ENCODE measurements at regions not wholly inside any gene's neighbourhood (a gene's known extent, or its start where the extent isn't known, plus 50 kb on each side); places are given as distances from the start of the nearest gene placed in this dataset.
"Not testable (repeated sequence)": the region's sequence is repeated elsewhere in the genome, so short reads cannot be mapped to it uniquely, and the experiment has no call there.

DNA sequence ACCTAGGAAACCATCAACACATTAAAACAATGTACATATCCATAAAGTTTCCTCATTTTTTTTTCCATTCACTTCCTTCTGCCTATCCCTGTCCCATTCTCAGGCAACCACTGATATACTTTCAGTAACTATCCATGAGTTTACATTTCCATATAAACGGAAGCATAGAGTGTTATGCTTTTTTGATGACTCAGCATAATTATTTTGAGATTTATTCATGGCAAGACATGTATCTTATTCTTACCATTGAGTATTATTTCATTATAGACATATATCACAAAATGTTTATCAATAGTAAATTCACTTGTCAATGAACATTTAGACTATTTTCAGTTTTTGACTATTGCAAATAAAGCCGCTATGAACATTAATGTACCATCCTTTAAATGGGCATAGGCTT is 1786.8 kb upstream of the ACO1 start:
- no peak for DNase-seq (ENCODE audit: low read depth in 4 of 4, low spot score in 3 of 4)

DNA sequence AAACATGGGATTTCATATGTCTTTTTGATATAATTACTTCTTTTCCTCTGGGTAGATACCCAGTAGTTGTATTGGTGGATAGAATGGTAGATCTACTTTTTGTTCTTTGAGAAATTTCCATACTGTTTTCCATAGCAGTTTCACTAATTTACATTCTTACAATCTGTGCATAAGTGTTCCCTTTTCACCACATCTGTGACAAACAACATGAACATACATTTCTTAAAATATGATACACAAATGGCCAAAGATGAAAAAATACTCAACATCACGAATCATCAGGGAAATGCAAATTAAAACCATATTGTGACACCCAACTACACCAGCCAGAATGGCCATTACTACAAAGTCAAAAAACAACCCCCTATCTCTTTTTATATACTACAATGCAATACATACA is 1778.5 kb upstream of the ACO1 start:
- DNase-seq (ENCODE audit: low read depth in 4 of 4, low spot score in 3 of 4): no peak

DNA sequence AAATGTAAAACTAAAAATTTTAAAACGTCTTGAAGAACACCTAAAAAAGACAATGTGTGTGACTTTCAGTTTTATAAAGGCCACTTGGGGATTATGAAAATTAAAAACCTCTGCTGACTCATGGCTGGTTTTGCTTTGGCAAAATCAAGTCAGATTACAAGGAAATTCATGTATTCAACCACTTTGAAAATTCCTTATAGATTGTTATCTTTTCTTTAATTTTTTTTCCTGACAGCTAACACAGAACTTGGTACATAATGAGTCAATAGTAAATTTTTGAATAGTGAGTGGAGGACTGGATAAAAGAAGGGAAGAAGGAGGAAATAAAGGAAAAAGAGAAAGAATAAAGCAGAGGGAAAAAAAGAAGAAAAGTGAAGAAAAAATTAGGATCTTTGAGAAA is 1774.7 kb upstream of the ACO1 start:
- no peak for DNase-seq (ENCODE audit: low read depth in 4 of 4, low spot score in 3 of 4)

DNA sequence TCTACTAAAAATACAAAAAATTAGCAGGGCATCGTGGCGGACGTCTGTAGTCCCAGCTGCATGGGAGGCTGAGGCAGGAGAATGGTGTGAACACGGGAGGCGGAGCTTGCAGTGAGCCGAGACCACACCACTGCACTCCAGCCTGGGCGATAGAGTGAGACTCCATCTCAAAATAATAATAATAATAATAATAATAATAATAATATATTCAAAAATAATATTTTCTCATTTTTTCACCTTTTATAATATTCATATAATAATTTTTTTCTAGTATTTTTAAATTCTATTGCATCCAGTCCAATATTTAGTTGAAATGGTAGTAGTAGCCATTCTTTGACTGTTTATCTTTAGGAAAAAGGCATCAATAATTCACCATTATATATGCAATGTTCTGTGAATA is 1767.7 kb upstream of the ACO1 start:
- not testable (repeated sequence) for DNase-seq (ENCODE audit: low read depth in 4 of 4, low spot score in 3 of 4)

DNA sequence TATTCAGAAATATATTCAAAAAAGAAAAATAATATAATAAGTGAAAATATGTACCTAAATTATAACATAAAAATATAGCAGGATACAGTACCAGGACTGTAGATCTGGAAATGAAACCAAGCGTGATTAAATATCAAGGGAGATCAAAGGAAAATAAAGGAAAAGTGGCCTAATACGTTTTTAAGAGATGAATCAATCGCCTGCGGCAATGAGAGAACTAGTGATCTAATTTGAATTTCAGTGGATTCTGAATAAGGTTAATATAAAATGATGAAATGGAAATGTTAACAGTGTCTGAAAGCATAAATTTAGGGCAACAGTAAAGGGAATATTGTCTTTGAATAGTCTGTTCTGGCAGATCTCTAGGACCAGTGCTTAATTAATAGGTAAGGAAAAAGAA is 1761.9 kb upstream of the ACO1 start:
- no peak for DNase-seq (ENCODE audit: low read depth in 4 of 4, low spot score in 3 of 4)

DNA sequence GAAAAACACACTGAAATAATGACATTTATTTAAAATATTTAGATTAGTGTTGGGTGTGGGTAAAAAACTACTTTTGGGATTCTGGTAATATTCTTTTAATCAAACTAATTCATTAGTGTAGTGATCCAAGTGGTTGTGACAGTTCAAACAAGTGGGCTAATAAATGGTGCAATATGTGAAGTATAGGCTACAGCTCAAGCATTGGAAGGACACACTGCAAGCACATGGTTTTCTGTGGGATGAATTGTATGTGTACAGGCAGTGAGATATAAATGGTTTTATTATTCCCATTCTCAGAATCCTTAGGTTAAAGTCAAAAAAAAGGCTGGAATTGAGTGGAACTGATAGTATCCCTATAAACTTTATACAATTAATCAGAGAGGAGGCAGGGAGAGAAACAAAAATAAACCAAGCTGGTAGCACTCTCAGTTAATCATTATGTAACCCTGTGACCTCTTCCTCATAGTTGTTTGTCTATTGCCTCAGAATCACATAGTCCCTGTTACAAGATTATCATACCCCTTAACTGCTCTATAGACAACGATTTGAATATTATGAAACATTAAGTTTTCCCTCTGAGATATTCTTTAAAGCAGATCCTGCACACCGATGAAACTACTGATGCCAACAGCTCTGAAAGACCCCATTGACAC is 1755.4 kb upstream of the ACO1 start:
- peak in 1 of 4 donors; percentile 1 for DNase-seq (ENCODE audit: low read depth in 4 of 4, low spot score in 3 of 4)

DNA sequence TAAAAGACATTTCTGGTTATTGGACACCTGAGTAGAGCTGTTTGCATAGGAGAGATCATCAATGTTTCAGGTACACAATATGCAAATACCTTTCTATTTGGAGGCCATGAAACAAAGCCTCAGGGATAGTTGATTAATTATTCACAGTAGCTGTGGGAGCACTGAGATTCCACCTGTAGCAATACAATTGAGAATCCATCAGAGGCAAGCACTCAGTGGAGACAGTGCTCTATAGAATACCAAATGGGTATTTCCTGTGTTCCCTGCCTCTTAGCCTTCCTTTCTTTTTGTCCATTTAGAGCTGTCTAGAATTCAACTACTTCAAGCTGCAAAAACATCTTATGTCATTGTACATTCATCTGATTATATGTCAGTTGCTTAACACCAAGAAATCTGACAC is 1754.0 kb upstream of the ACO1 start:
- no peak for DNase-seq (ENCODE audit: low read depth in 4 of 4, low spot score in 3 of 4)

DNA sequence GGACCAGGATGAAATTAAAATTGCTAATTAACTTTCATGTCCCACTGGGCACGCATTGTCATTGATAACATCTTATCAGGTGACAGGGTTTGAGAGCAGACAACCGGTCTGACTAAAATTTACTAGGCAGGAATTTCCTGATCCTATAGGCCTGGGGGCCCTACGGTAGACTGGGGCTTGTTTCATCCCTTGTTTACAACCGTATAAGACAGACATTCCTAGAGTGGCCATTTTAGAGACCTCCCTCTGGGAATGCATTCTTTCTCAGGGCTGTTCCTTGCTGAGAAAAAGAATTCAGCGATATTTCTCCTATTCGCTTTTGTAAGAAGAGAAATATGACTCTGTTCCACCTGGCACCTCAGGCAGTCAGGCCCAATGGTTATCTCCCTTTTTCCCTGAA is 1737.8 kb upstream of the ACO1 start:
- not testable (repeated sequence) for DNase-seq (ENCODE audit: low read depth in 4 of 4, low spot score in 3 of 4)

DNA sequence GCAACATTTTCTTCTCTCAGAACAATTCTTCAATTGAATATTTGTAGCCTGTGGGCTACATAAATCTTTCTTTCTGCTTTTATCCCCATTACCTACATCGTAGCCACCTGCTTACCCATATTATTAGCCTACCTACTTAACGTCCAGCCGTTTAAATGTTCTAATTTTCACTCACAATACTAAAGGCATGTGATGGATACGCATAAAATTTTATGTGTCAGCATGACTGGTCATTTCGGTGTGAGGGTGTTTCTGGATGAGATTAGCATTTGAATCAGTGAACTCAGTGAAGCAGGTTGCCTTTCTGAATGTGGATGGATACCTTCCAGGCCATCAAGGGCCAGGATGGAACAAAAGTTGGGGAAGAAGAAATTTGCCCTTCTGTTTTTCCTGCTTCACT is 1722.5 kb upstream of the ACO1 start:
- DNase-seq (ENCODE audit: low read depth in 4 of 4, low spot score in 3 of 4): no peak

DNA sequence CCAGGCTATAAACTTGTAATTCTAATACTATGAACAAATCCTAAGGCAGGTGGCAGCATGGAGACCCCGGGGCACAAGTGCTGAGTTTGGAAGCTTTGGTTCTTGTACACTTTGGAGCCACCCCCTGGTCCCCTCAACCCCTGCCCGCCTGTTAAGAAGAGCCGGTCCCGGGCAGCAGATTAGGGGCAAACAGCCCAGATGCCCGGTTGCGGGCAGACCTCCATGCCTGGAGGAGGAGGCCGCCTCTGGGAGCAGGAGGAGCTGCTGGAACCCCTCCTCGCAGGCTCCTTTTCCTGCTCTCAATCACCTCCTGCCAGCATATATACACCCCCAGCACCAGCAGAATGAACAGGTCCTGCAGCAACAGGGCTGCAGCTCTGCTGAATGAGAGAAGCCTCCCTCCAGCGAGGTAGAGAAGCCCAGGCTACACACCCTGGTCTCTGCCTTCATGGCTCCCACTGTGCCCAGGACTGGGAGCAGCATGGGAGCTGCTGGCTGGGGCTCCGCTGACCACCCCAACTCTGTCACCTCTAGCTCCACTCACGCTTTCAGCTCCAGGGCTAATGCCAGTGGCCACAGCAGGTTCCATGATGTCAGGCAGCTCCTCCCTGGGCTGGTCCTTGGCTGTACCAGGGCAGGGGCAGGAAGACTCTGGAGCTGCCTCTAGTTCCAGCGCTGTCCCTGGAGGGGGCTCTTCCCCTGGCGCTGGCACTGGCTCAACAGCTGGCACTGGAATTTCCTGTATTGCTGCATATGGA is 1713.5 kb upstream of the ACO1 start:
- DNase-seq (ENCODE audit: low read depth in 4 of 4, low spot score in 3 of 4): no peak

DNA sequence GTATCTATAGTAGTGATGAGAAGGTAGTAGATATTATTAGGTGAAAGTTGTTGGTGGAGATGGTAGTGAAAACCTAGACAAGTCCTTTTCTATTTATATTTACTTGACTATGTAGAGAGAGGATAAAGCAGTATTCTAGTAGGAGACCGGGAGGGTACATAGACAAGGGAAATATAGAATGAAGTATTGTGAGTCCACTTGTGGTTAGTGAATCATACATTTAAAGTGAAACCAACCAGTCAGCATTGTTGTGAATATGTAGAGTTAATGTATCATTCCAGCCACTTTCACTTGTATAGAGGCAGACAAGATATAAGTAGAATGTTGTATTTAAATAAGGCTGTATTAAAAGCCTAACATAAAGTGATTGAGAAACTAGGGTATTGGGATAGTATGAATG is 1711.3 kb upstream of the ACO1 start:
- no peak for DNase-seq (ENCODE audit: low read depth in 4 of 4, low spot score in 3 of 4)

DNA sequence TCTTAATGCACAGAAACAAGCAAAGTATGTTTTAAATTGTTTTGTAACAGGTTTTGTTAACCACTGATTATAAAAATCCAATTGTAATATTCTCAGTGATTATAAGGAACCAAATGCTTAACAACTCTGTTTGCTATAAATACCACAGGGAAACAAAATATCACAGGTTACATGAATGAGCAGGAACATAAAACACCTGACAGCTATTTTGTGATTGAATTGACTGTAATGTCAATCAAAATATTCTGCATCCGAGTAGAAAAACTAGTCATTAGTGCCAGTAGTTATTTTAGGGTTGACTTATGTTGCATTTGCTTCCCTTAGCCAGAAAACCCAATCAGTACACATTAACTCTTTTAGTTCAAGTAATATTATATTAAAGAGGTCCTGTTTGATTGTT is 1707.8 kb upstream of the ACO1 start:
- no peak for DNase-seq (ENCODE audit: low read depth in 4 of 4, low spot score in 3 of 4)

DNA sequence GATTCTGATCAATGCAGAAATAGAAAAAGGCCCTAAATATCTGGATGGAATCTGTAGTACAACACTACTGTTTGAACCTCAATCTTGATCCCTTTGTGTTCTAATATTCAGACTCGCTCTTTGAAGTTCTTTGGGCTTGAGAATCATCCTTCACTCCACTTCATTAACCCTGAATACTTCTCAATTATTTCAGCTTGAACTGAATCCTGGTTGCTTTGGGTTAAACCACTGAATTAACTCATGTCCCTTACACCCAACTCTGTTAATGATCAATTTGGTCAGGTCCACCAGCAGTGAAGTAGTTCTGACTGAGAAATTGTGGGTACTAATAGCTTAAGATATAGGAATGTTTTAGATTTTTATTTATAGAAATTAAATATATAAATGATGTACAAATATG is 1707.2 kb upstream of the ACO1 start:
- DNase-seq (ENCODE audit: low read depth in 4 of 4, low spot score in 3 of 4): peak in 1 of 4 donors; percentile 3

DNA sequence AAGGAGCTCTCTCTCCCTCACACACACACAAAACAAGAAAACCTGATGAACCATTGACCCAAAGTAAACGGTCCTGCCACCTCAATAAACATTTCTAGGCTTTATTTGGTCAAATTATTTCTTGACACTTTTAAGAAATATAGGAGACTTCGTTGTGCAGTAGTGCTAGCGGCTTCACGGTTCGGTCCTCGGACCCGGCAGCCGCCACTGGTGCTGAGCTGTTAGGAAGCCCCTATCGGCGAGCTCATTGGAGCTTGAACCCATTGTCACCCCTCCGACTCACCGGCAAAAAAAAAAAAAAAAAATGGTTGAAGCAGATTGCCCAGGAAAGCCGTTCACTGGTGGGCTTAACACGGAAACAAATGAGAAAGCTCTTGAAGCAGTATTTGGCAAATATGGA is 1695.6 kb upstream of the ACO1 start:
- DNase-seq (ENCODE audit: low read depth in 4 of 4, low spot score in 3 of 4): no peak

DNA sequence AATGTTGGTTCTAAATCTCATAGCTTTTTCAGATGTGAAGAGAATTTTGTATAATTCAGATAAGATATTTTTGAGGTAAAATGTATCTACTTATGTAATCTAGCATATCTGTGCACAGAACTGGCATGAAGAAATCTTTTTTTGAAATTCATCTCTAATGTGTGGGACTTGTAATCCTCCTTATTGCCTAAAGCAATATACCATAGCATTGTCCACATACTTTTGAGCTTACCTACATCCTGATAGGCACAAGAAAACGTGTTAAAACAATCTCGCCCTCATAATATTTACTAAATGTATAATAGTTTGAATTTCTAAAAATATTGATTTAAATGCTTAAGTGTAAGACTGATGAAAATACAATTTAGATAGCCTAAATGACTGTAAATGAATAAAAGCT is 1686.5 kb upstream of the ACO1 start:
- no peak for DNase-seq (ENCODE audit: low read depth in 4 of 4, low spot score in 3 of 4)

DNA sequence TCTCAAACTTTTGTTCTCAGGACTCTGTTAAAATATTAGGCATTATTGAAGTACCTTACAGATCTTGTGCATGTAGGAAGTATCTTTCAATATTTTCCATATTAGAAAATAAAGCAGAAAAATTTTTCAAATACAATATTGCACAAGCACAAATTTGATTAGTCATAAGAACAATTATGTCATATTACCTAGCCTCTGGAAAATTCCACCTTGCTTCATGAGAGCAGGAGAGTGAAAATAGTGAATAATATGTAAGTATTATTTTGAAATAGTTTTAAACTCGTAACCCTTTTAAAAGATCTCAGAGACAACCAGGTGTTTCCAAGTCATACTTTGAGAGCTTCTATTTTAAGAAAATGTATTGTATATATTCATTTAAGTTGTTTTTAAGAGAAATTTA is 1672.9 kb upstream of the ACO1 start:
- no peak for DNase-seq (ENCODE audit: low read depth in 4 of 4, low spot score in 3 of 4)

DNA sequence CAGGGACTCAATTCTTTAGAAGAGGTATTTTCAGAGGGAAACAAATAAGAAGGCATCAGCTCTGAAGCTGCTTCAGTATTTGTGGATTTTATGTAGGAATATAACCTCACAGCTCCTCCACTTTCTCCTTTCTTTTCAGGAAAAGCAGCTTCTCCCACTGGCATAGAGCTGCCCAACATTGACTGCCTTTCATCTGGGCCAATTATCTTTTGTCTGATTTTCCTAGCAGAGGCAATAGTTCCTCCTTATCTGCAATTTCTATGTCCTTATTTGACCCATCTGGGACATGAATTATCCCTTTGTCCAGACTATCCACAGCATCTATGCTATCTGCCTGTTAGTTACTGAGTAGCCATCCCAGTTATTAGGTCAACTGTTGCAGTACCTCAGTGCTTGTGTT is 1671.2 kb upstream of the ACO1 start:
- no peak for DNase-seq (ENCODE audit: low read depth in 4 of 4, low spot score in 3 of 4)

DNA sequence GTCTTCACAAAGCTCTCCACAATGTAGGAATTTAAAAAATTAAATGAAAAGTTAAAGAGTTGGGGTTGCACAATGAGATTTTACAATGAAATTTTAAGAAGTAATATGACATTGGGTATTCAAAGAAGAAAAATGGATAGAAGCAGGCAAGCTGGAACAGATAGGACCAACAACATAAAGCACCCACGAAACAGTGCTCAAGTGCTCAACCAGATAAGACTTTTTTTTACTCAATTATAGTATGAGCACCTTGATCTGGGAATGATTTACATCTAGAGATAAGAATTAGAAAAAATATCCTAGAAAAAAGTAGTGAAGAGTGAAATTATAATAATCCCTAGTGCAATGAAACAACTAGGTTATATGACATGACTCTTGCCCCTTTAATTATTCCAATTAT is 1670.1 kb upstream of the ACO1 start:
- DNase-seq (ENCODE audit: low read depth in 4 of 4, low spot score in 3 of 4): no peak

DNA sequence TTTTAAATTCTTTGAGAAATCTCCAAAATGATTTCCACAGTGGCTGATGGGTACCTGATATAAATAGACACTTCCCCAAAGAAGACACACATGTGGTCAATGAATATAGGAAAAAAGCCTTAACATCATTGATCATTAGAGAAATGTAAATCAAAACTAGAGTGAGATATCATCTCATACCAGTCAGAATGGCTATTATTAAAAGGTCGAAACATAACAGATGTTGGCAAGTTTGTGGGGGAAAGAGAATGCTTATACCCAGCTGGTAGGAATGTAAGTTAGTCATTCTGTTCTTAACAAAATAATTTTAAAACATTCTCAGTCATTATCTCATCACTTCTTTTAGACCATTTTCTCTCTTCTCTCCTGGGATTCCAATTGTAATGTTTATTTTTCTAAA is 1666.0 kb upstream of the ACO1 start:
- DNase-seq (ENCODE audit: low read depth in 4 of 4, low spot score in 3 of 4): no peak

DNA sequence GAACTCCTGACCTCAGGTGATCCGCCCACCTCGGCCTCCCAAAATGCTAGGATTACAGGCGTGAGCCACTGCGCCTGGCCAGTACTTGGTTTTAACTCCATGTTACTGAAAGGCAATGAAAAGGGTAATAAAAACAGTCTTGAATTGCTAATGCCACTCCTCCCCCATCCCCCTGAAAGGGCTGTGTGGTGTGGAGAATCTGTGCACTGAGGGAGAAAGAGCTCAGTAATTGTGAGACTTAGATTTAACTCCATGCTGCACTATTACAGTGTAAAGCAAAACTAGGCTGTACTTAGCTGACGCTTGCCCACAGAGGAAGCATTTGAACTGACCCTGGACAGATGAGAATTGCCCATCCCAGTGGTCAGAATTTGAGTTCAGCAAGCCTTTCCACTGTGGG is 1662.4 kb upstream of the ACO1 start:
- peak; percentile 8 to 30 (median 12) for DNase-seq (ENCODE audit: low read depth in 4 of 4, low spot score in 3 of 4)

DNA sequence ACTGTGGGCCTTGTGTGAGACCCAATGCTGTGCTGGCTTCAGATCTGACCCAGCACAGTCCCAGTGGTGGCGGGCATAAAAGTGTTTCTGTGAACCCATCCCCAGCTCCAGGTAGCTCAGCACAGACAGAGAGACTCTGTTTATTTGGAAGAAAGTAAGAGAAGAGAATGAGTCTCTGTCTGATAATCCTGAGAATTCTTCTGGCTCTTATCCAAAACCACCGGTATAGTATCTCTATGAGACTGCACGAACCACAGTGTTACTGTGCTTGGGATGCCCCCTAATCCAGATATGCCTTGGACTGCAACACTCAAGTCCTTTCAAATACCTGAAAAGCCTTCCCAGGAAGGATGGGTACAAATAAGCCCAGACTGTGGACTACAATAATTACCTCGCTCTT is 1660.8 kb upstream of the ACO1 start:
- no peak for DNase-seq (ENCODE audit: low read depth in 4 of 4, low spot score in 3 of 4)

DNA sequence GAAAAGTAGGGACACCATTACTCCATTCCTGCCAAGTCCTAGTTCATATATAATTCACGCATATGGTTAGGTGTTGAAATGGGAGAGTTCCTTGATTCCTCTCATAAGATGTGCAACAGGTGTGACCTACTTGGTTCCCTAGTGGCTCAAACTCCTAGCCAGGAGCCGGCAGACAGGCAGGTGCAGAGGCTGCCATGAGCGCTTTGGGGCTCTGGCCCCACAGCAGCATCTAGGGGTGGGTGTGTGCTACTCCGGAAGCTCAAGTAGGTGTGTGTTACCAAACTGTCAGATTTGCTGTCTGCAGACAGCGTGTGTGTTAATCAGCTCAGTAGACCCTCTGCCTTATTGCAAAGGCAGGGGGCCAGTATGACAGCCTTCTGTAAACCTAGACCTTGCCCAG is 1652.4 kb upstream of the ACO1 start:
- no peak for DNase-seq (ENCODE audit: low read depth in 4 of 4, low spot score in 3 of 4)

DNA sequence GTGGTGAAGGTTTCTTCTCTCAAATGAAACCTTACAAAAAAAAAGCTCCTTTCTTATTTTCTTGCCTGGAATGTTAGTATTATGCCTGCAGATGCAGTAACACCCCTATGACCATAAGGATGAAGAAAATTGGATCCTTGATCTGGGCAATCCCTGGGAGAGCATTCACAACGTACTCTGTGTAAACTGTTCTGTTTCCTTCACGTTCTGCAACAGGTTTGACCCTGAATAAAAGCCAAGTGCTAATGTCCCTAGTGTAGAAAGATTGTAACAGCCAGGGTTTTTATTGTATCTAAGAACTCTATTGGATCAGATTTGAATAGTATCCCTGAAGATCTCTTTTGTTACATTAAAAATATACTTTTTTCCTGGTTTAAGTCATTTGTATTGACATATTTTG is 1639.6 kb upstream of the ACO1 start:
- DNase-seq (ENCODE audit: low read depth in 4 of 4, low spot score in 3 of 4): no peak

All from left renal pelvis (tissue), 4 donors.